ENCODE measurements at regions not wholly inside any gene's neighbourhood (a gene's known extent, or its start where the extent isn't known, plus 50 kb on each side); places are given as distances from the start of the nearest gene placed in this dataset.
A peak's percentile ranks its signal among the peaks of the same experiment; 100 is the strongest.

DNA sequence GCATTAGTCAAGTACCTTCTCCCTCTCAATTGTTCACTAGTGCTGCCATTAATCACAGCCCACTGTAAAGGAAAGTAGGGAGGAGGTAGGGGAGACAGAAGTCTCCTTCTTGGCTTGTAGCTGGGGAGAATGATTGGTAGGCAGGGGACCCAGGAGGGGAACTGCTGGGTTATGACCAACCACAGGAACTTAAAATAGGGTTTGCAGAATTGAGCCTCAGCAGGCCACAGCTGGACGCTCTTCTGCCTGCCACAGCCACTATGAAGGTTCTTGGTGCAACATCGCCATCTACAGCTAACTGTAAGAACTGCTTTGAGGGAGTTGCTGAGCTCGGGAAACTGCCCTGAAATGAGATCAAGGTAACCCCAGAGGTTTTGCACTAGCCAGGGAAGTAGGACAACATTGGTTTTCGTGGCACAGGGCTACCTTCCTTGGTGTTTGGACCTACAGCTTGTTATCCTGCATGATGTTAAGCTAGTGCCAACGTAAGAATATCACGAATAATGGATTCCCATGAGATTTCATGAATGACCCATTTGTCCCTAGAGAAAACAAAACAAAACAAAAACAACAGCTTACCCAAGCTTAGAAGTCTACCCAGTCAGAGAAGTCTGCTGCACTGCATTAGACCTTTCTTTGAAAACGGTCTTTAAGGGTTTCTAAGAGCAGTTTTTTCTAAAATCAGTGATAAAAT lies 787.1 kb upstream of the API5 start:
- H3K9me3 ChIP-seq (ENCODE audit: insufficient read depth, low read length), result no peaks in the 10 kb centered on the region
- H2AFZ ChIP-seq (ENCODE audit: low read depth, low read length), result no peak overlapping the region
- TF ChIP-seq, protein P1, sequence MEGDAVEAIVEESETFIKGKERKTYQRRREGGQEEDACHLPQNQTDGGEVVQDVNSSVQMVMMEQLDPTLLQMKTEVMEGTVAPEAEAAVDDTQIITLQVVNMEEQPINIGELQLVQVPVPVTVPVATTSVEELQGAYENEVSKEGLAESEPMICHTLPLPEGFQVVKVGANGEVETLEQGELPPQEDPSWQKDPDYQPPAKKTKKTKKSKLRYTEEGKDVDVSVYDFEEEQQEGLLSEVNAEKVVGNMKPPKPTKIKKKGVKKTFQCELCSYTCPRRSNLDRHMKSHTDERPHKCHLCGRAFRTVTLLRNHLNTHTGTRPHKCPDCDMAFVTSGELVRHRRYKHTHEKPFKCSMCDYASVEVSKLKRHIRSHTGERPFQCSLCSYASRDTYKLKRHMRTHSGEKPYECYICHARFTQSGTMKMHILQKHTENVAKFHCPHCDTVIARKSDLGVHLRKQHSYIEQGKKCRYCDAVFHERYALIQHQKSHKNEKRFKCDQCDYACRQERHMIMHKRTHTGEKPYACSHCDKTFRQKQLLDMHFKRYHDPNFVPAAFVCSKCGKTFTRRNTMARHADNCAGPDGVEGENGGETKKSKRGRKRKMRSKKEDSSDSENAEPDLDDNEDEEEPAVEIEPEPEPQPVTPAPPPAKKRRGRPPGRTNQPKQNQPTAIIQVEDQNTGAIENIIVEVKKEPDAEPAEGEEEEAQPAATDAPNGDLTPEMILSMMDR (IDR thresholded peaks at IDR 0.05; ENCODE audit: low read depth, low read length), result peak; percentile 86
- TF ChIP-seq EZH2phosphoT487 (IDR thresholded peaks at IDR 0.05; ENCODE audit: low read depth), result no peak
- no peak overlapping the region for H3K9ac ChIP-seq (ENCODE audit: low read length)
- H3K27ac ChIP-seq (ENCODE audit: low read length), result no peak overlapping the region
- H3K4me1 ChIP-seq (ENCODE audit: low read length), result peaks cover 7% of the 10 kb centered on the region
- H3K4me2 ChIP-seq (ENCODE audit: low read length), result peak overlapping the region; percentile 27; the same call in 1 of the 2 replicates
- H3K4me3 ChIP-seq (ENCODE audit: low read length), result no peak overlapping the region
- no peaks in the 10 kb centered on the region for H4K20me1 ChIP-seq (ENCODE audit: insufficient read depth, low read length)
- no peaks in the 10 kb centered on the region for H3K36me3 ChIP-seq (replicated peaks; ENCODE audit: low read depth, low read length)
- 0 out of 2 replicates have a peak, but pooled peaks cover 3% of the 10 kb centered on the region for H3K27me3 ChIP-seq (ENCODE audit: low read depth, low read length)
- H3K79me2 ChIP-seq (ENCODE audit: low read length), result no peaks in the 10 kb centered on the region

DNA sequence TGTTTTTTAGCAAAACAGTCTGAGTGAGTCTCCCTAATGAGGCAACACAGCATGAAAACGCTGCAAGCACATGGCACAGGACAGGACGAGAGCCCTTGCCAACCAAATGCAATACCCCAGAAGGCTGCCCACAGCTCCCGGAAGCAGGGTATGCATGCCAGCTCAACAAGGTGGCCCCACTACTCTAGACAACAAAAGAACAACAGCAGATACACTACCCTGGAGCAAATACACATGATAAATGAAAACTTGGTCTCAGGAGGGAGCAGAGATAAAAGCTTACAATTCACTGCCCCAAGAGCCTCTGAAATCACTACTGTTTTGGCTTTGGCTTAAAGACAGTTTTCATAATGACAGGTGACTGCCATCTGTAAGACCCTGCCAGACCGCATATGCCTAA lies 785.4 kb upstream of the API5 start:
- no peak overlapping the region for H2AFZ ChIP-seq (ENCODE audit: low read depth, low read length)
- H3K9ac ChIP-seq (ENCODE audit: low read length), result no peak overlapping the region
- H3K27me3 ChIP-seq (ENCODE audit: low read depth, low read length), result 0 out of 2 replicates have a peak, but pooled peaks cover 3% of the 10 kb centered on the region
- H3K27ac ChIP-seq (ENCODE audit: low read length), result no peak overlapping the region
- TF ChIP-seq, protein P1 (IDR thresholded peaks at IDR 0.05; ENCODE audit: low read depth, low read length), result no peak
- TF ChIP-seq EZH2phosphoT487 (IDR thresholded peaks at IDR 0.05; ENCODE audit: low read depth), result no peak
- peaks cover 7% of the 10 kb centered on the region for H3K4me1 ChIP-seq (ENCODE audit: low read length)
- no peak overlapping the region for H3K4me2 ChIP-seq (ENCODE audit: low read length)
- H4K20me1 ChIP-seq (ENCODE audit: insufficient read depth, low read length), result no peaks in the 10 kb centered on the region
- no peaks in the 10 kb centered on the region for H3K9me3 ChIP-seq (ENCODE audit: insufficient read depth, low read length)
- H3K79me2 ChIP-seq (ENCODE audit: low read length), result no peaks in the 10 kb centered on the region
- no peaks in the 10 kb centered on the region for H3K36me3 ChIP-seq (replicated peaks; ENCODE audit: low read depth, low read length)
- H3K4me3 ChIP-seq (ENCODE audit: low read length), result no peak overlapping the region

DNA sequence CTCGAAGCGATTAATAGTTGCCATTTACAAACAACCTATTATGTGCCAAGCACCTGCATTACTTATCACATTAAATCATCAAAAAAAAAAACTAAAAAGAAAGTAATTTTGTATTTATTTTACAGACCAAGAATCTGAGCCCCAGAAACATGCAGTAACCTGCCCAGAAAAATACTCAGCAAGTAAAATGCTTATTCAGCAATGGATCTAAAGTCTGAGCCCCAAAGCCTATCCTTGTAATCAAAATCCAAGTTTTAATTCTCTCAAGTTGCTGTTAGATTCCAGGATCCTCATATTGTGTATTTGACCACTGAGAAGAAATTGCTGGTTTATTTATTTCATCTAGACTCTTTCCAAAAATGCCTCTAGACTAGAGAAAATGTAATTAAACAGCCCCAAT lies 783.3 kb upstream of the API5 start:
- Histone ChIP-seq H2AFZ (ENCODE audit: low read depth, low read length) (no peak overlapping the region), H3K4me1 (ENCODE audit: low read length) (peaks cover 7% of the 10 kb centered on the region), H3K4me2 (ENCODE audit: low read length) (no peak overlapping the region), H3K27ac (ENCODE audit: low read length) (no peak overlapping the region), H3K9ac (ENCODE audit: low read length) (no peak overlapping the region), H3K27me3 (ENCODE audit: low read depth, low read length) (0 out of 2 replicates have a peak, but pooled peaks cover 3% of the 10 kb centered on the region), H3K4me3 (ENCODE audit: low read length) (no peak overlapping the region), H3K36me3 (replicated peaks; ENCODE audit: low read depth, low read length) (no peaks in the 10 kb centered on the region), H3K79me2 (ENCODE audit: low read length) (no peaks in the 10 kb centered on the region), H4K20me1 (ENCODE audit: insufficient read depth, low read length) (no peaks in the 10 kb centered on the region), H3K9me3 (ENCODE audit: insufficient read depth, low read length) (no peaks in the 10 kb centered on the region)
- TF ChIP-seq, protein P1 (IDR thresholded peaks at IDR 0.05; ENCODE audit: low read depth, low read length), result no peak
- no peak for TF ChIP-seq EZH2phosphoT487 (IDR thresholded peaks at IDR 0.05; ENCODE audit: low read depth)

- Histone ChIP-seq H3K9me3 (ENCODE audit: insufficient read depth, low read length) (no peaks in the 10 kb centered on the region), H3K27me3 (ENCODE audit: low read depth, low read length) (0 out of 2 replicates have a peak, but pooled peaks cover 3% of the 10 kb centered on the region), H3K4me1 (ENCODE audit: low read length) (peaks cover 7% of the 10 kb centered on the region), H3K4me3 (ENCODE audit: low read length) (no peak overlapping the region), H3K4me2 (ENCODE audit: low read length) (no peak overlapping the region), H2AFZ (ENCODE audit: low read depth, low read length) (no peak overlapping the region), H3K79me2 (ENCODE audit: low read length) (no peaks in the 10 kb centered on the region), H3K36me3 (replicated peaks; ENCODE audit: low read depth, low read length) (no peaks in the 10 kb centered on the region), H4K20me1 (ENCODE audit: insufficient read depth, low read length) (no peaks in the 10 kb centered on the region), H3K9ac (ENCODE audit: low read length) (no peak overlapping the region), H3K27ac (ENCODE audit: low read length) (no peak overlapping the region)
- TF ChIP-seq, protein P1 (IDR thresholded peaks at IDR 0.05; ENCODE audit: low read depth, low read length), result no peak
- no peak for TF ChIP-seq EZH2phosphoT487 (IDR thresholded peaks at IDR 0.05; ENCODE audit: low read depth)
Measured at GRCh38 chr11:42528911-42529310, 782.9 kb upstream of the API5 start.

All from OCI-LY3 (cell line).